Keratinocyte (primary cell): ENCODE measurements at regions not wholly inside any gene's neighbourhood (a gene's known extent, or its start where the extent isn't known, plus 50 kb on each side); places are given as distances from the start of the nearest gene placed in this dataset.

Experiments used
- DNase-seq: peaks from one replicate; pipeline ENCODE4 v3.0.0-alpha.2; 2011; ENCODE audit warnings: low read depth, missing footprints, low spot score
- FAIRE-seq: peaks from 2 replicates; lab custom pipeline; 2011; peaks lifted over from hg19 to GRCh38; lab: Jason Lieb, UNC
- H2AFZ ChIP-seq: 2 replicates; pipeline ENCODE4 v1.6.0; 2012; ENCODE audit warnings: low read length, control low read depth, inconsistent platforms; ENCODE audit not compliant: control insufficient read depth
- H3K27ac ChIP-seq: 2 replicates; pipeline ENCODE4 v1.5.1; 2011; ENCODE audit warnings: low read length; ENCODE audit not compliant: control insufficient read depth, insufficient read depth
- H3K27me3 ChIP-seq: 3 replicates; pipeline ENCODE4 v1.6.0; 2011; ENCODE audit warnings: low read length; ENCODE audit not compliant: control insufficient read depth, insufficient read depth; ENCODE audit errors: extremely low read depth
- H3K36me3 ChIP-seq, 2 experiments: 2 replicates in 1 of 2; 3 replicates in 1 of 2; pipeline ENCODE4 v1.5.1; 2011; ENCODE audit warnings: low read length in 2 of 2, mild to moderate bottlenecking in 1 of 2; ENCODE audit not compliant: control insufficient read depth in 2 of 2, insufficient read depth in 2 of 2; ENCODE audit errors: extremely low read depth in 1 of 2
- H3K4me1 ChIP-seq: 3 replicates; pipeline ENCODE4 v1.5.1; 2011; ENCODE audit warnings: low read length; ENCODE audit not compliant: control insufficient read depth, insufficient read depth; ENCODE audit errors: extremely low read depth
- H3K4me2 ChIP-seq: 3 replicates; pipeline ENCODE4 v1.6.0; 2011; ENCODE audit warnings: low read depth, low read length; ENCODE audit not compliant: control insufficient read depth, insufficient read depth; ENCODE audit errors: extremely low read depth
- H3K4me3 ChIP-seq, 3 experiments: fragments of 200-600 bp in 1 of 3; sonication (generic) in 1 of 3; 2 replicates in 2 of 3; 3 replicates in 1 of 3; pipeline ENCODE4 v1.5.1; 2011 to 2016; ENCODE audit warnings: low read length in 3 of 3, mild to moderate bottlenecking in 3 of 3, control low read depth in 2 of 3, inconsistent platforms in 1 of 3, low read depth in 1 of 3, mixed read lengths in 1 of 3, mixed run types in 1 of 3, moderate library complexity in 1 of 3; ENCODE audit not compliant: control insufficient read depth in 2 of 3, insufficient read depth in 2 of 3; ENCODE audit errors: extremely low read depth in 1 of 3
- H3K79me2 ChIP-seq: 2 replicates; pipeline ENCODE4 v1.6.0; 2012; ENCODE audit warnings: low read length; ENCODE audit not compliant: control insufficient read depth, insufficient read depth
- H3K9ac ChIP-seq: 3 replicates; pipeline ENCODE4 v1.6.0; 2011; ENCODE audit warnings: low read length; ENCODE audit not compliant: control insufficient read depth, insufficient read depth; ENCODE audit errors: extremely low read depth
- H3K9me1 ChIP-seq: 3 replicates; pipeline ENCODE4 v1.6.0; 2011; ENCODE audit warnings: low read length; ENCODE audit not compliant: control insufficient read depth, insufficient read depth; ENCODE audit errors: extremely low read depth
- H3K9me3 ChIP-seq: 2 replicates; pipeline ENCODE4 v1.5.1; 2012; ENCODE audit warnings: low read depth, low read length; ENCODE audit not compliant: control insufficient read depth
- H4K20me1 ChIP-seq: 3 replicates; pipeline ENCODE4 v1.6.0; 2011; ENCODE audit warnings: low read length; ENCODE audit not compliant: control insufficient read depth, insufficient read depth; ENCODE audit errors: extremely low read depth
- CTCF ChIP-seq, 3 experiments: IDR thresholded peaks in 1 of 3; conservative IDR thresholded peaks in 1 of 3; optimal IDR thresholded peaks in 1 of 3; 2 replicates in 2 of 3; 3 replicates in 1 of 3; pipeline versions ENCODE3 to v1.5.1; 2011; ENCODE audit warnings: low read length in 3 of 3, mild to moderate bottlenecking in 3 of 3, moderate library complexity in 2 of 3, control low read depth in 1 of 3, inconsistent platforms in 1 of 3; ENCODE audit not compliant: insufficient read depth in 2 of 3; ENCODE audit errors: extremely low read depth in 1 of 3
- EZH2 ChIP-seq: IDR thresholded peaks from one replicate; pipeline ENCODE4 v1.6.1; 2012; ENCODE audit warnings: inconsistent platforms, mild to moderate bottlenecking, low read length, moderate library complexity
- dilution Hi-C: fragments of 300-500 bp; cut with MboI; formaldehyde crosslinking; loops from one replicate; pipeline ENCODE4 v1.7.0; 2020; ENCODE audit warnings: low sequenced_read_pairs; ENCODE audit not compliant: extremely low pct_ligation_motif_present

- DNase-seq: no peak
- no peaks in the 10 kb centered on the region for H3K79me2 ChIP-seq
- peaks cover 3% of the 10 kb centered on the region for H4K20me1 ChIP-seq
- H3K4me3 ChIP-seq: no peak overlapping the region
- H3K4me2 ChIP-seq: peak overlapping the region; percentile 48
- TF ChIP-seq EZH2 (no peak), CTCF (optimal IDR thresholded peaks at IDR 0.05 in 1 of 3, IDR thresholded peaks at IDR 0.05 in 1 of 3, conservative IDR thresholded peaks at IDR 0.05 in 1 of 3; ENCODE audit: extremely low read depth in 1 of 3, insufficient read depth in 2 of 3, low read length in 3 of 3) (no peak)
- dilution Hi-C loops: no loop called here
- no peak overlapping the region for H2AFZ ChIP-seq
- peaks cover 2% of the 10 kb centered on the region for H3K9me1 ChIP-seq
- H3K27ac ChIP-seq: no peak overlapping the region
- H3K36me3 ChIP-seq: no peaks in the 10 kb centered on the region
- H3K27me3 ChIP-seq: no peaks in the 10 kb centered on the region
- peaks cover 33% of the 10 kb centered on the region for H3K4me1 ChIP-seq
- no peak overlapping the region for H3K9ac ChIP-seq
- H3K9me3 ChIP-seq: no peaks in the 10 kb centered on the region
- no peak for FAIRE-seq
Measured at GRCh38 chr2:240238201-240238600, 97.7 kb upstream of the OTOS start.

GRCh38 chr2:240238786-240239185, 98.3 kb upstream of the OTOS start:
- dilution Hi-C loops: no loop called here
- Histone ChIP-seq H3K9me1 (peaks cover 2% of the 10 kb centered on the region), H3K9me3 (no peaks in the 10 kb centered on the region), H3K27ac (no peak overlapping the region), H3K27me3 (no peaks in the 10 kb centered on the region), H4K20me1 (peaks cover 3% of the 10 kb centered on the region), H3K36me3 (no peaks in the 10 kb centered on the region), H3K4me2 (peak overlapping the region; percentile 13), H3K4me3 (no peak overlapping the region), H3K79me2 (no peaks in the 10 kb centered on the region), H3K9ac (no peak overlapping the region), H2AFZ (no peak overlapping the region), H3K4me1 (peaks cover 32% of the 10 kb centered on the region)
- FAIRE-seq: no peak
- no peak for DNase-seq
- no peak for TF ChIP-seq EZH2
- TF ChIP-seq CTCF (optimal IDR thresholded peaks at IDR 0.05 in 1 of 3, IDR thresholded peaks at IDR 0.05 in 1 of 3, conservative IDR thresholded peaks at IDR 0.05 in 1 of 3; ENCODE audit: extremely low read depth in 1 of 3, insufficient read depth in 2 of 3, low read length in 3 of 3): no peak
